Activated CD8-positive, alpha-beta memory T cell treated with anti-CD3 and anti-CD28 coated beads for 1 hour (primary cell): ENCODE measurements at regions not wholly inside any gene's neighbourhood (a gene's known extent, or its start where the extent isn't known, plus 50 kb on each side); places are given as distances from the start of the nearest gene placed in this dataset.
"Not testable (repeated sequence)": the region's sequence is repeated elsewhere in the genome, so short reads cannot be mapped to it uniquely, and the experiment has no call there.

Experiments used
- DNase-seq, 2 donors: peaks; one replicate each; pipeline ENCODE4 v3.0.0-alpha.2; 2020; ENCODE audit warnings: low read depth in 1 of 2; ENCODE audit errors: extremely low read depth in 1 of 2

- no peak for DNase-seq
Measured at GRCh38 chr2:128413718-128414341, 95.2 kb upstream of the HS6ST1 start.

- no peak for DNase-seq
Measured at GRCh38 chr2:128414351-128414750, 95.7 kb upstream of the HS6ST1 start.

- no peak for DNase-seq
Measured at GRCh38 chr2:128414946-128415778, 96.5 kb upstream of the HS6ST1 start.

GRCh38 chr2:128415779-128416061, 97.1 kb upstream of the HS6ST1 start:
- DNase-seq: no peak

- DNase-seq: no peak
Measured at GRCh38 chr2:128416109-128416785, 97.6 kb upstream of the HS6ST1 start.

- no peak for DNase-seq
Measured at GRCh38 chr2:128416806-128417205, 98.1 kb upstream of the HS6ST1 start.

- DNase-seq: not testable (repeated sequence)
Measured at GRCh38 chr2:128417264-128417663, 98.6 kb upstream of the HS6ST1 start.

- no peak for DNase-seq
Measured at GRCh38 chr2:128420131-128420530, 101.5 kb upstream of the HS6ST1 start.

GRCh38 chr2:128420776-128421175, 102.1 kb upstream of the HS6ST1 start:
- no peak for DNase-seq

- no peak for DNase-seq
Measured at GRCh38 chr2:128421286-128421685, 102.6 kb upstream of the HS6ST1 start.

- no peak for DNase-seq
Measured at GRCh38 chr2:128421861-128422311, 103.2 kb upstream of the HS6ST1 start.

- no peak for DNase-seq
Measured at GRCh38 chr2:128422571-128422970, 103.9 kb upstream of the HS6ST1 start.

GRCh38 chr2:128423788-128424165, 105.1 kb upstream of the HS6ST1 start:
- DNase-seq: no peak

- DNase-seq: no peak
Measured at GRCh38 chr2:128424406-128425171, 105.9 kb upstream of the HS6ST1 start.

GRCh38 chr2:128425216-128425615, 106.5 kb upstream of the HS6ST1 start:
- DNase-seq: no peak

- DNase-seq: no peak
Measured at GRCh38 chr2:128425731-128426620, 107.3 kb upstream of the HS6ST1 start.

- DNase-seq: no peak
Measured at GRCh38 chr2:128427413-128427755, 108.7 kb upstream of the HS6ST1 start.

GRCh38 chr2:128428415-128428814, 109.7 kb upstream of the HS6ST1 start:
- DNase-seq: no peak

GRCh38 chr2:128432423-128432822, 113.8 kb upstream of the HS6ST1 start:
- no peak for DNase-seq

GRCh38 chr2:128433911-128434550, 115.4 kb upstream of the HS6ST1 start:
- DNase-seq: no peak
